ENCODE measurements at regions not wholly inside any gene's neighbourhood (a gene's known extent, or its start where the extent isn't known, plus 50 kb on each side); places are given as distances from the start of the nearest gene placed in this dataset.
"Not testable (repeated sequence)": the region's sequence is repeated elsewhere in the genome, so short reads cannot be mapped to it uniquely, and the experiment has no call there.

GRCh38 chrX:53880786-53881185, 163.5 kb downstream of the PHF8 start:
- 7% methylated on average over 2 of the region's 2 CpGs for WGBS (ENCODE audit: low lambda C conversion rate)
- H3K9me2 ChIP-seq: not testable (repeated sequence)

GRCh38 chrX:53859890-53860289, 173.4 kb upstream of the HUWE1 start:
- Histone ChIP-seq H2AFZ (ENCODE audit: low read depth) (no peak overlapping the region), H3K36me3 (replicated peaks in 1 of 2; ENCODE audit: control insufficient read depth in 1 of 2, insufficient read depth in 2 of 2, low read length in 1 of 2) (no peaks in the 10 kb centered on the region), H3K4me2 (no peak overlapping the region), H3F3A (replicated peaks; ENCODE audit: insufficient read depth) (no peaks in the 10 kb centered on the region), H3K79me2 (ENCODE audit: insufficient read depth) (no peaks in the 10 kb centered on the region), H3K9me3 (no peaks in the 10 kb centered on the region), H3K9ac (no peak overlapping the region), H3K27ac (ENCODE audit: low read depth in 2 of 2, low read length in 1 of 2) (no peak overlapping the region), H3K4me3 (ENCODE audit: low read depth in 2 of 2, low read length in 1 of 2) (no peak overlapping the region), H3K27me3 (ENCODE audit: insufficient read depth) (no peaks in the 10 kb centered on the region), H3K4me1 (ENCODE audit: control insufficient read depth in 1 of 2, insufficient read depth in 2 of 2, low read depth in 1 of 2, low read length in 1 of 2) (no peaks in the 10 kb centered on the region), H3K9me2 (no peaks in the 10 kb centered on the region), H4K20me1 (ENCODE audit: insufficient read depth) (no peaks in the 10 kb centered on the region)
- POLR2A ChIA-PET: no interaction called here
- no peak for DNase-seq
- CTCF ChIA-PET: no interaction called here
- 34% methylated on average over 4 of the region's 4 CpGs for WGBS (ENCODE audit: low lambda C conversion rate)
- no peak for TF ChIP-seq TEAD4 (IDR thresholded peaks at IDR 0.05; ENCODE audit: borderline replicate concordance, insufficient read depth)
- TF ChIP-seq IRF3 (IDR thresholded peaks at IDR 0.05; ENCODE audit: low read depth, low read length): no peak
- TF ChIP-seq CTCF (IDR thresholded peaks at IDR 0.05): no peak
- TF ChIP-seq MEF2A (IDR thresholded peaks at IDR 0.05; ENCODE audit: borderline replicate concordance, low read depth): no peak
- TF ChIP-seq CHD2 (IDR thresholded peaks at IDR 0.05; ENCODE audit: low read length, partially characterized antibody): no peak
- TF ChIP-seq FOSL2 (IDR thresholded peaks at IDR 0.05; ENCODE audit: borderline replicate concordance, low read depth): no peak

More at GRCh38 chrX:53880786-53881185, 163.5 kb downstream of the PHF8 start:
- DNase-seq; H3K79me2 ChIP-seq (ENCODE audit: insufficient read depth); H3K9ac ChIP-seq; H3F3A ChIP-seq (replicated peaks; ENCODE audit: insufficient read depth); H3K4me1 ChIP-seq (ENCODE audit: control insufficient read depth in 1 of 2, insufficient read depth in 2 of 2, low read depth in 1 of 2, low read length in 1 of 2); H4K20me1 ChIP-seq (ENCODE audit: insufficient read depth); H3K27ac ChIP-seq (ENCODE audit: low read depth in 2 of 2, low read length in 1 of 2); H2AFZ ChIP-seq (ENCODE audit: low read depth); POLR2A ChIA-PET; H3K4me2 ChIP-seq; H3K27me3 ChIP-seq (ENCODE audit: insufficient read depth); H3K36me3 ChIP-seq (replicated peaks in 1 of 2; ENCODE audit: control insufficient read depth in 1 of 2, insufficient read depth in 2 of 2, low read length in 1 of 2); H3K4me3 ChIP-seq (ENCODE audit: low read depth in 2 of 2, low read length in 1 of 2); H3K9me3 ChIP-seq: not testable (repeated sequence)
- peak; percentile 37 for TF ChIP-seq GATA2 (CRISPR knock-in tag; IDR thresholded peaks at IDR 0.05)
- CTCF ChIA-PET: interaction anchor here (0.7 kb wide), 1 partner anchor 189 kb away, joined by 3 read pairs; no protein-coding TSS in a partner anchor

Measured in SK-N-SH (cell line).